ENCODE measurements at regions not wholly inside any gene's neighbourhood (a gene's known extent, or its start where the extent isn't known, plus 50 kb on each side); places are given as distances from the start of the nearest gene placed in this dataset.

- H3K27ac ChIP-seq (ENCODE audit: low read depth, low read length) = no peak overlapping the region
- H3K4me3 ChIP-seq (ENCODE audit: low read length) = no peak overlapping the region
- H3K9ac ChIP-seq (ENCODE audit: low read length) = no peak overlapping the region
- H3K27me3 ChIP-seq (ENCODE audit: control insufficient read depth, insufficient read depth, low read length) = no peaks in the 10 kb centered on the region
- no peaks in the 10 kb centered on the region for H3K4me1 ChIP-seq (ENCODE audit: control insufficient read depth, insufficient read depth, low read length)
- no peaks in the 10 kb centered on the region for H3K36me3 ChIP-seq (ENCODE audit: control insufficient read depth, insufficient read depth, low read length)
Observed at GRCh38 chr2:192254444-192254843, 59.7 kb upstream of the TMEFF2 start.

- no peak overlapping the region for H3K9ac ChIP-seq (ENCODE audit: low read length)
- H3K27me3 ChIP-seq (ENCODE audit: control insufficient read depth, insufficient read depth, low read length) = no peaks in the 10 kb centered on the region
- no peak overlapping the region for H3K27ac ChIP-seq (ENCODE audit: low read depth, low read length)
- H3K36me3 ChIP-seq (ENCODE audit: control insufficient read depth, insufficient read depth, low read length) = no peaks in the 10 kb centered on the region
- no peaks in the 10 kb centered on the region for H3K4me1 ChIP-seq (ENCODE audit: control insufficient read depth, insufficient read depth, low read length)
- H3K4me3 ChIP-seq (ENCODE audit: low read length) = no peak overlapping the region
Observed at GRCh38 chr2:192253692-192254091, 59.0 kb upstream of the TMEFF2 start.

GRCh38 chr2:192250961-192251360 lies 56.2 kb upstream of the TMEFF2 start:
- no peak overlapping the region for H3K27ac ChIP-seq (ENCODE audit: low read depth, low read length)
- H3K4me3 ChIP-seq (ENCODE audit: low read length) = no peak overlapping the region
- no peaks in the 10 kb centered on the region for H3K36me3 ChIP-seq (ENCODE audit: control insufficient read depth, insufficient read depth, low read length)
- no peaks in the 10 kb centered on the region for H3K27me3 ChIP-seq (ENCODE audit: control insufficient read depth, insufficient read depth, low read length)
- no peaks in the 10 kb centered on the region for H3K4me1 ChIP-seq (ENCODE audit: control insufficient read depth, insufficient read depth, low read length)
- H3K9ac ChIP-seq (ENCODE audit: low read length) = no peak overlapping the region

- H3K4me1 ChIP-seq (ENCODE audit: control insufficient read depth, insufficient read depth, low read length) = no peaks in the 10 kb centered on the region
- no peaks in the 10 kb centered on the region for H3K27me3 ChIP-seq (ENCODE audit: control insufficient read depth, insufficient read depth, low read length)
- H3K27ac ChIP-seq (ENCODE audit: low read depth, low read length) = no peak overlapping the region
- no peak overlapping the region for H3K4me3 ChIP-seq (ENCODE audit: low read length)
- H3K36me3 ChIP-seq (ENCODE audit: control insufficient read depth, insufficient read depth, low read length) = no peaks in the 10 kb centered on the region
- H3K9ac ChIP-seq (ENCODE audit: low read length) = no peak overlapping the region
Observed at GRCh38 chr2:192247456-192247855, 52.7 kb upstream of the TMEFF2 start.

- Histone ChIP-seq H3K27ac (ENCODE audit: low read depth, low read length) (no peak overlapping the region), H3K27me3 (ENCODE audit: control insufficient read depth, insufficient read depth, low read length) (no peaks in the 10 kb centered on the region), H3K4me1 (ENCODE audit: control insufficient read depth, insufficient read depth, low read length) (no peaks in the 10 kb centered on the region), H3K4me3 (ENCODE audit: low read length) (no peak overlapping the region), H3K36me3 (ENCODE audit: control insufficient read depth, insufficient read depth, low read length) (no peaks in the 10 kb centered on the region), H3K9ac (ENCODE audit: low read length) (no peak overlapping the region)
Observed at GRCh38 chr2:192246297-192246696, 51.6 kb upstream of the TMEFF2 start.

GRCh38 chr2:192245329-192245728 lies 50.6 kb upstream of the TMEFF2 start:
- no peaks in the 10 kb centered on the region for H3K36me3 ChIP-seq (ENCODE audit: control insufficient read depth, insufficient read depth, low read length)
- H3K4me3 ChIP-seq (ENCODE audit: low read length) = no peak overlapping the region
- no peaks in the 10 kb centered on the region for H3K4me1 ChIP-seq (ENCODE audit: control insufficient read depth, insufficient read depth, low read length)
- H3K27ac ChIP-seq (ENCODE audit: low read depth, low read length) = no peak overlapping the region
- H3K9ac ChIP-seq (ENCODE audit: low read length) = no peak overlapping the region
- H3K27me3 ChIP-seq (ENCODE audit: control insufficient read depth, insufficient read depth, low read length) = no peaks in the 10 kb centered on the region
